Fibroblast of mammary gland (primary cell): ENCODE measurements at regions not wholly inside any gene's neighbourhood (a gene's known extent, or its start where the extent isn't known, plus 50 kb on each side); places are given as distances from the start of the nearest gene placed in this dataset.

Source experiments
- DNase-seq: peaks from one replicate; pipeline ENCODE4 v3.0.0-alpha.2; 2010; ENCODE audit warnings: low read depth
- H3K4me3 ChIP-seq: 2 replicates; pipeline ENCODE4 v1.5.1; 2011; ENCODE audit warnings: low read depth, mild to moderate bottlenecking, low read length, moderate library complexity; ENCODE audit not compliant: control insufficient read depth
- TF ChIP-seq, protein P1 (sequence below): conservative IDR thresholded peaks from 2 replicates; pipeline ENCODE4 v1.5.1; 2011; ENCODE audit warnings: low read depth, low read length, inconsistent platforms; ENCODE audit not compliant: control insufficient read depth, insufficient read depth

DNA sequence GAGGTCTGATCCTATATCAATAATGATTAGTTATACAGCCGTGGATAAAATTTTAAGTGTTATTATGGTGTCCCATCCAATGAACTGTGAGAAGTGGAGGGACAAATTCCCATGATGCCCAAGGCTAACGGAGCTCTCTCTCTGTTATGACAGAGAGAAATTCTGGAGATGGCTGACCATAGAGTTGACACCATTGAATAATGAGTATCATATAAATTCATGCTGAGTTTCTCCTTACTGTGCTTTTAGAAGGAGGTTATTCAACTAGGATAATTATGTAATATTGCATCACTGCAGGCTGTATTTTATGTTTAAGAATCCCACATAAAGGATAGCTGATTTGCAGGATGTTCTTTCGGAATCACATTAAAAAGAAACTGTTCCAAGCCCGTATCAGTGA lies 82.9 kb downstream of the PYDC2 start:
- no peak for DNase-seq
- no peak overlapping the region for H3K4me3 ChIP-seq
- TF ChIP-seq, protein P1, sequence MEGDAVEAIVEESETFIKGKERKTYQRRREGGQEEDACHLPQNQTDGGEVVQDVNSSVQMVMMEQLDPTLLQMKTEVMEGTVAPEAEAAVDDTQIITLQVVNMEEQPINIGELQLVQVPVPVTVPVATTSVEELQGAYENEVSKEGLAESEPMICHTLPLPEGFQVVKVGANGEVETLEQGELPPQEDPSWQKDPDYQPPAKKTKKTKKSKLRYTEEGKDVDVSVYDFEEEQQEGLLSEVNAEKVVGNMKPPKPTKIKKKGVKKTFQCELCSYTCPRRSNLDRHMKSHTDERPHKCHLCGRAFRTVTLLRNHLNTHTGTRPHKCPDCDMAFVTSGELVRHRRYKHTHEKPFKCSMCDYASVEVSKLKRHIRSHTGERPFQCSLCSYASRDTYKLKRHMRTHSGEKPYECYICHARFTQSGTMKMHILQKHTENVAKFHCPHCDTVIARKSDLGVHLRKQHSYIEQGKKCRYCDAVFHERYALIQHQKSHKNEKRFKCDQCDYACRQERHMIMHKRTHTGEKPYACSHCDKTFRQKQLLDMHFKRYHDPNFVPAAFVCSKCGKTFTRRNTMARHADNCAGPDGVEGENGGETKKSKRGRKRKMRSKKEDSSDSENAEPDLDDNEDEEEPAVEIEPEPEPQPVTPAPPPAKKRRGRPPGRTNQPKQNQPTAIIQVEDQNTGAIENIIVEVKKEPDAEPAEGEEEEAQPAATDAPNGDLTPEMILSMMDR: no peak

DNA sequence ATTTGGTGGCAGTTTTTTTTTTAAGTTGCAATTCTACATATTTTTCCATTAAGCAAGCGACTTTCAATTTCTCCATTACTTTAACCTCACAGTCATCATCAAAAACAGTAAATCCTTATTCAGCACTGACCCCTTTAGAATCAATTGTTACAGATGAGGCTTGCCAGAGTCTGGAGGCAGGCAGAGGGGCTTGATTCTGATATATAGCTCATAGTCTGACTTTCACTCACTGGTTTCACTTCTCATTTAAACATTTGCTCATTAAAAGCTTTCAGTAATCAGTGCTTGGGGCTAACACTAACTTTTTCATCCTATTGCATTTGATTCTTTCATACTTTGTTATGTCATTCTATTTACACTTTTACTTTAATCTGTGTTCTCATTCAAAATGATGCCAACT lies 88.4 kb downstream of the PYDC2 start:
- no peak overlapping the region for H3K4me3 ChIP-seq
- TF ChIP-seq, protein P1: no peak
- DNase-seq: no peak

DNA sequence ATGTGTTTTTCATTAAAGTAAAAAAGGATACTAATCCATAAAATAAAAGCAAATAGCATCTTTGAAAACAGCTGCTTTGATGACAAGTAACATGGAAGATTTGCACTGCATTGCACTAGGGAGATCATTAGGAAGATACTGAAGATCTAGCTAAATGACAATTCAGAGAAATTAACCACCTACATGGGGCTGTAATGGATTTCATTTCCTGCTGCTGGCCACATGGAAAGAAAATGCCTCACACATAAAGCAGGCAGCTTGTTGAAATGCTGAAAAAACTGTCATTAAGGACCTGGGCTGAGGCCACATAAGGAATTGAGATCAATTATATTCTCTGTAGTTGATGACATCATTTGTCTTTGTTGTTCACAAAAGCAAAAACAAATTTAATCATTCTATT lies 94.1 kb downstream of the PYDC2 start:
- no peak overlapping the region for H3K4me3 ChIP-seq
- DNase-seq: no peak
- TF ChIP-seq, protein P1: no peak

DNA sequence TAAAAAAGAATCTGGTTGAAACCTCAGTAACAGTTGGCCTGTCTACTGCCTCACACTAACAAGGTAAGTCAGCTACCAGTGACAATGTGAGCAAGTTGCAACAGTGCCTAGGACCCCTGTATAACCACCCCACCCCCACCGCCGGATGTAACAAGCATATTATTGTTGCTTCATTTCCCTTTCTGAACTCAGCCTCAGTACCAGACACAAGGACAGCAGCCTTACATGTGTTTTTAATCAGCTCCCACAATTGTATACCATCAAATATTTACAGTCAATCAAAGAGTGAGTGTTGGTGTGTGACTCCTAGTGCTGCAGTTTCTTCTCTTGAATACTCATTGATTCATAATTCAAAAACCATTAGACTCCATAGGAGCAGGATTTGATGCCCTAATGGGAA lies 96.4 kb downstream of the PYDC2 start:
- H3K4me3 ChIP-seq: no peak overlapping the region
- DNase-seq: peak; percentile 0
- TF ChIP-seq, protein P1: no peak

DNA sequence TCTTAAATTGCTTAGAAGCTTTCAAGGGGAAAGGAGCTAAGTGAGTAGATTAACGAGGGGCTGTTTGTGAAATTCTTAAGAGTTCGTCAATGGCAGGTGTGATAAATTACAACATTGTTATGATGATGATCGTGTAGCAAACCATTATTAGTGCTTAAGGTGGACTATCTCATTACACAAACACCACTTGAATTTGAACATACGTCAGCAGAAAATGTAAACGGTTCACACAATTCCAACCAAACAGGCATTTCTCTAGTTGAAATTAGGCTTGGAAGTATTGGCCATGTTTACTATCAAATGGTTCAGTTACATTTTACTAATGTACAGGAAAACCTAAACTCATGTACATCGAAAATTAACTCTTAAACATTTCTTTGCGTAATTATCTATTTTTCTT lies 102.8 kb downstream of the PYDC2 start:
- DNase-seq: no peak
- H3K4me3 ChIP-seq: no peak overlapping the region
- TF ChIP-seq, protein P1: no peak

DNA sequence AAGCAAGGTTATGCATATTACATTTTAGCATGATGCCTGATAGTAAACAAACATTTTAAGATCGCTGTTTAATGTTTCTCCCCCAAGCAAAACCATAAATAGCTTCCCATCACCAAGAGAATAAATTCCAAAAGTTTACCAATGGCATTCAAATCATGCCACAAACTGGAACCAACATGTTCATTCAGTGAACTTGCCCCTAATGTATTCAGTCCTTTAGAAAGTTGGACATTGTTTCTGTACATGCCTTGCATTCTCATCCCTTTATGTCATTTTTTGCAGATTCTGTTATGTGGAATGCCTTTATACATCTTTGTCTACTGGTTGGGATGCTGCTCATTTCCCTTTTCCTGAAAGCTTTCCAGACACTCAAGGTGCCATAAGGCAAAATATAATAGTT lies 105.5 kb downstream of the PYDC2 start:
- TF ChIP-seq, protein P1: no peak
- DNase-seq: no peak
- no peak overlapping the region for H3K4me3 ChIP-seq

DNA sequence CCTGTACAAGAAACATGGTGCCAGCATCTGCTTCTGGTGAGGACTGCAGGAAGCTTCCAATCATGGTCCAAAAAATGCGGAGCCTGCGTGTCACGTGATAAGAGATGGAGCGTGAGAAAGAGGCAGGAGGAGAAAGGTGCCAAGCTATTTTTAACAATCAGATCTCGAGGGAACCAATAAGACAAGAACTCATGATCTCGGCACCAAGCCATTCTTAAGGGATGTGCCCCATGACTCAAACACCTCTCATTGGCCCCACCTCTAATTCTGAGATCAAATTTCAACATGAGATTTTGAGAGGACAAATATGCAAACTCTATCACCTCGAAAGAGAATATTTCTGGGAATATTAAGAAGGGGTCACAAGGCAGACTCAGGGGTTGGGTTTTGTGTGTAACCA lies 107.2 kb downstream of the PYDC2 start:
- TF ChIP-seq, protein P1: no peak
- peak; percentile 0 for DNase-seq
- no peak overlapping the region for H3K4me3 ChIP-seq
